Endothelial cell of umbilical vein (primary cell): ENCODE measurements at regions not wholly inside any gene's neighbourhood (a gene's known extent, or its start where the extent isn't known, plus 50 kb on each side); places are given as distances from the start of the nearest gene placed in this dataset.

Experiments
- BruUV-seq: library from RNA; stranded (reverse); fragments of 400-500 nt; replicated peaks from 2 replicates; lab custom pipeline; 2021; lab: Mats Ljungman, UMichigan
- CTCF ChIA-PET: fragments of 300-600, 350-600 bp; sonication (Branson Sonifier 250); formaldehyde crosslinking; loops from one replicate; lab custom pipeline; 2021; ENCODE audit warnings: antibody characterized with exemption, inconsistent platforms; lab: Charles Lee
- POLR2A ChIA-PET: fragments of 300-600, 350-600 bp; sonication (Branson Sonifier 250); formaldehyde crosslinking; loops from one replicate; lab custom pipeline; 2021; ENCODE audit warnings: antibody characterized with exemption, inconsistent platforms; lab: Charles Lee
- DNase-seq: peaks from one replicate; pipeline ENCODE4 v3.0.0-alpha.2; 2011; ENCODE audit warnings: low read depth, low spot score
- FAIRE-seq: peaks from 2 replicates; lab custom pipeline; 2011; peaks lifted over from hg19 to GRCh38; lab: Jason Lieb, UNC
- H2AFZ ChIP-seq: 2 replicates; pipeline ENCODE4 v1.6.0; 2012; ENCODE audit warnings: low read depth, low read length, control low read depth, inconsistent platforms
- H3K27ac ChIP-seq: 2 replicates; pipeline ENCODE4 v1.5.1; 2011; ENCODE audit warnings: low read depth, mild to moderate bottlenecking, control low read depth, low read length, moderate library complexity; ENCODE audit not compliant: insufficient read depth
- H3K27me3 ChIP-seq, 2 experiments: 2 replicates each; pipeline versions ENCODE4 v1.6.0 to v1.6.1; 2011; ENCODE audit warnings: low read length in 2 of 2, mixed read lengths in 1 of 2; ENCODE audit not compliant: control insufficient read depth in 2 of 2, insufficient read depth in 2 of 2
- H3K36me3 ChIP-seq, 2 experiments: 2 replicates in 1 of 2; 3 replicates in 1 of 2; pipeline ENCODE4 v1.5.1; 2011; ENCODE audit warnings: low read length in 2 of 2, mild to moderate bottlenecking in 1 of 2, moderate library complexity in 1 of 2; ENCODE audit not compliant: control insufficient read depth in 2 of 2, insufficient read depth in 2 of 2; ENCODE audit errors: extremely low read depth in 1 of 2
- H3K4me1 ChIP-seq: 3 replicates; pipeline ENCODE4 v1.5.1; 2011; ENCODE audit warnings: mild to moderate bottlenecking, low read length; ENCODE audit not compliant: control insufficient read depth, insufficient read depth; ENCODE audit errors: extremely low read depth
- H3K4me2 ChIP-seq: 2 replicates; pipeline ENCODE4 v1.6.1; 2011; ENCODE audit warnings: low read length, control low read depth, mixed read lengths; ENCODE audit not compliant: insufficient read depth
- H3K4me3 ChIP-seq, 3 experiments: fragments of 200-600 bp in 1 of 3; sonication (generic), shearing (Covaris generic) in 1 of 3; replicated peaks in 1 of 3; 2 replicates each; pipeline ENCODE4 v1.5.1; 2011 to 2016; ENCODE audit warnings: control low read depth in 3 of 3, low read length in 3 of 3, mild to moderate bottlenecking in 2 of 3, inconsistent platforms in 1 of 3, low read depth in 1 of 3, moderate library complexity in 1 of 3; ENCODE audit not compliant: insufficient read depth in 1 of 3
- H3K79me2 ChIP-seq: 2 replicates; pipeline ENCODE4 v1.6.0; 2012; ENCODE audit warnings: low read length, inconsistent platforms; ENCODE audit not compliant: control insufficient read depth, insufficient read depth
- H3K9ac ChIP-seq: replicated peaks from 2 replicates; pipeline ENCODE3; 2011; ENCODE audit warnings: low read length, control low read depth; ENCODE audit not compliant: insufficient read depth; ENCODE audit errors: extremely low read depth
- H3K9me1 ChIP-seq: replicated peaks from 3 replicates; pipeline ENCODE4 v1.6.0; 2011; ENCODE audit warnings: mild to moderate bottlenecking, low read length; ENCODE audit not compliant: control insufficient read depth, insufficient read depth; ENCODE audit errors: extremely low read depth
- H3K9me3 ChIP-seq: replicated peaks from 2 replicates; pipeline ENCODE4 v1.5.1; 2012; ENCODE audit warnings: low read length, inconsistent platforms; ENCODE audit not compliant: control insufficient read depth, insufficient read depth
- H4K20me1 ChIP-seq: replicated peaks from 2 replicates; pipeline ENCODE3; 2011; ENCODE audit warnings: mild to moderate bottlenecking, low read length; ENCODE audit not compliant: control insufficient read depth, insufficient read depth; ENCODE audit errors: extremely low read depth
- CTCF ChIP-seq, 2 donors: IDR thresholded peaks; 1 replicate in 1 of 2; 2 replicates in 1 of 2; pipeline ENCODE4 v1.5.1; 2011; ENCODE audit warnings: low read length in 2 of 2, mild to moderate bottlenecking in 2 of 2, moderate library complexity in 2 of 2, control low read depth in 1 of 2, inconsistent platforms in 1 of 2, low read depth in 1 of 2; ENCODE audit not compliant: insufficient read depth in 1 of 2; ENCODE audit errors: extremely low read depth in 1 of 2
- EZH2 ChIP-seq: IDR thresholded peaks from 2 replicates; pipeline ENCODE4 v1.6.1; 2012; ENCODE audit warnings: borderline replicate concordance, low read depth, mild to moderate bottlenecking, moderate library complexity, low read length, inconsistent platforms; ENCODE audit not compliant: severe bottlenecking
- FOS ChIP-seq: IDR thresholded peaks from 2 replicates; pipeline ENCODE4 v1.6.1; 2011; ENCODE audit warnings: mild to moderate bottlenecking, low read length, moderate library complexity, borderline replicate concordance; ENCODE audit not compliant: insufficient read depth
- GATA2 ChIP-seq: IDR thresholded peaks from 2 replicates; pipeline ENCODE4 v1.7.0; 2011; ENCODE audit warnings: low read depth, mild to moderate bottlenecking, moderate library complexity, mixed read lengths, low read length; ENCODE audit not compliant: insufficient read length, insufficient read depth
- MAX ChIP-seq: IDR thresholded peaks from 2 replicates; pipeline ENCODE4 v1.6.1; 2011; ENCODE audit not compliant: insufficient read depth, insufficient read length
- POLR2A ChIP-seq: IDR thresholded peaks from 2 replicates; pipeline ENCODE4 v1.6.1; 2012; ENCODE audit warnings: low read depth, mild to moderate bottlenecking, control low read depth, low read length
- dilution Hi-C: fragments of 300-500 bp; cut with MboI; formaldehyde crosslinking; loops from one replicate; pipeline ENCODE4 v1.15.0; 2019; ENCODE audit warnings: low sequenced_read_pairs; ENCODE audit not compliant: extremely low pct_ligation_motif_present
- intact Hi-C: fragments of 100-400 bp; cut with micrococcal nuclease; formaldehyde crosslinking; loops from one replicate; pipeline ENCODE4 v1.10.0; 2022

- CTCF ChIA-PET: interaction anchor here (1.2 kb wide), 1 partner anchor 62 kb away, joined by 3 read pairs; no protein-coding TSS in a partner anchor
- dilution Hi-C loops: no loop called here
- H3K36me3 ChIP-seq: no peaks in the 10 kb centered on the region
- BruUV-seq: no TSS peak
- POLR2A ChIA-PET: no interaction called here
- no peak for TF ChIP-seq EZH2
- TF ChIP-seq POLR2A: no peak
- no peak for TF ChIP-seq CTCF (IDR thresholded peaks at IDR 0.05; ENCODE audit: extremely low read depth in 1 of 2, insufficient read depth in 1 of 2, low read depth in 1 of 2, low read length in 2 of 2)
- TF ChIP-seq FOS: no peak
- TF ChIP-seq GATA2: no peak
- TF ChIP-seq MAX: no peak
- H3K9me1 ChIP-seq: no peaks in the 10 kb centered on the region
- H2AFZ ChIP-seq: no peak overlapping the region
- DNase-seq (no peak), FAIRE-seq (no peak)
- intact Hi-C loops: loop anchor here (5.0 kb wide), 1 partner anchor 197 kb away; no protein-coding TSS in a partner anchor
- H3K79me2 ChIP-seq: no peaks in the 10 kb centered on the region
- no peak overlapping the region for H3K27ac ChIP-seq
- no peaks in the 10 kb centered on the region for H3K27me3 ChIP-seq
- H3K4me1 ChIP-seq: peaks cover 6% of the 10 kb centered on the region
- H3K9ac ChIP-seq: no peak overlapping the region
- no peak overlapping the region for H3K4me2 ChIP-seq
- no peaks in the 10 kb centered on the region for H3K9me3 ChIP-seq
- H3K4me3 ChIP-seq: no peak overlapping the region
- H4K20me1 ChIP-seq: no peaks in the 10 kb centered on the region
Observed at GRCh38 chr13:79874396-79875360, 393.7 kb downstream of the NDFIP2 start.
